ENCODE measurements at regions not wholly inside any gene's neighbourhood (a gene's known extent, or its start where the extent isn't known, plus 50 kb on each side); places are given as distances from the start of the nearest gene placed in this dataset.
A peak's percentile ranks its signal among the peaks of the same experiment; 100 is the strongest.

- no peak for DNase-seq
These were observed 101.5 kb upstream of the LSM8 start for GRCh38 chr7:118082506-118082905.

GRCh38 chr7:118085000-118085399 lies 99.0 kb upstream of the LSM8 start:
- DNase-seq: no peak

GRCh38 chr7:118087126-118087525 lies 96.8 kb upstream of the LSM8 start:
- DNase-seq: no peak

GRCh38 chr7:118094044-118094443 lies 89.9 kb upstream of the LSM8 start:
- no peak for DNase-seq

- peak in 2 of 4 experiments; percentile 36 to 61 for DNase-seq
These were observed 79.0 kb upstream of the LSM8 start for GRCh38 chr7:118104812-118105441.

GRCh38 chr7:118109607-118110006 lies 74.4 kb upstream of the LSM8 start:
- no peak for DNase-seq

GRCh38 chr7:118110178-118110925 lies 73.6 kb upstream of the LSM8 start:
- peak in 3 of 4 experiments; percentile 15 to 59 (median 58) for DNase-seq

GRCh38 chr7:118111347-118111746 lies 72.6 kb upstream of the LSM8 start:
- DNase-seq: no peak

GRCh38 chr7:118114175-118114574 lies 69.8 kb upstream of the LSM8 start:
- DNase-seq: no peak

GRCh38 chr7:118129041-118129795 lies 54.7 kb upstream of the LSM8 start:
- peak in 1 of 4 experiments; percentile 18 for DNase-seq

- no peak for DNase-seq
These were observed 51.2 kb upstream of the LSM8 start for GRCh38 chr7:118132764-118133163.
